Nephron (organoid): ENCODE measurements at regions not wholly inside any gene's neighbourhood (a gene's known extent, or its start where the extent isn't known, plus 50 kb on each side); places are given as distances from the start of the nearest gene placed in this dataset.
"Not testable (repeated sequence)": the region's sequence is repeated elsewhere in the genome, so short reads cannot be mapped to it uniquely, and the experiment has no call there.

Experiments
- H3K27ac Mint-ChIP-seq, 3 experiments: 2 replicates each; pipeline ENCODE4 v1.8.0; 2020; ENCODE audit warnings: mixed read lengths in 3 of 3, mild to moderate bottlenecking in 2 of 3, moderate library complexity in 1 of 3
- H3K27me3 Mint-ChIP-seq: 2 replicates; pipeline ENCODE4 v1.8.0; 2021; ENCODE audit warnings: low read depth, mild to moderate bottlenecking, moderate library complexity, mixed read lengths
- H3K36me3 Mint-ChIP-seq: 2 replicates; pipeline ENCODE4 v1.8.0; 2020; ENCODE audit warnings: low read depth, mixed read lengths
- H3K4me1 Mint-ChIP-seq: 2 replicates; pipeline ENCODE4 v1.8.0; 2020; ENCODE audit warnings: mixed read lengths
- H3K4me3 Mint-ChIP-seq, 3 experiments: 2 replicates each; pipeline ENCODE4 v1.8.0; 2020; ENCODE audit warnings: mild to moderate bottlenecking in 3 of 3, mixed read lengths in 3 of 3, moderate library complexity in 2 of 3
- H3K9me3 Mint-ChIP-seq: 2 replicates; pipeline ENCODE4 v1.8.0; 2020; ENCODE audit warnings: mixed read lengths
- CTCF ChIP-seq, 3 experiments: fragments of 200-600 bp; sonication (generic); IDR thresholded peaks; one replicate each; pipeline ENCODE4 v1.5.0; 2021; ENCODE audit warnings: antibody characterized with exemption in 3 of 3; ENCODE audit not compliant: unreplicated experiment in 3 of 3

DNA sequence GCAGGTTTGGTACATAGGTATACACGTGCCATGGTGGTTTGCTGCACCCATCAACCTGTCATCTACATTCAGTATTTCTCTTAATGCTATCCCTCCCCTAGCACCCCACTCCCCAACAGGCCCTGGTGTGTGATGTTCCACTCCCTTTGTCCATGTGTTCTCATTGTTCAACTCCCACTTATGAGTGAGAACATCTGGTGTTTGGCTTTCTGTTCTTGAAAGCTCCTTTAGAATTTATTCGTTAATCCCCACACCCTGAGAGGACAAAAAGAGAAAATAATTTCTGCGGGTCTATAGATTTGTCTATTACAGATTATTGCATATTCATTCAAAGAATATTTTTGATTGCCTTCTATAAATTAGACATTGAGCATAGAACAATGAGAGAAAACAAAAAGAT, 455.5 kb downstream of the PLPP3 start:
- peaks cover 51% of the 10 kb centered on the region for H3K9me3 Mint-ChIP-seq
- peak overlapping the region; percentile 36 to 48 (median 40) for H3K27ac Mint-ChIP-seq

GRCh38 chr1:56123421-56123820, 455.9 kb downstream of the PLPP3 start:
- Mint-ChIP-seq H3K4me3 (no peak overlapping the region), H3K9me3 (peaks cover 47% of the 10 kb centered on the region), H3K4me1 (no peaks in the 10 kb centered on the region), H3K27me3 (no peaks in the 10 kb centered on the region), H3K27ac (peak overlapping the region in 2 of 3 experiments; percentile 36 to 48), H3K36me3 (peaks cover 9% of the 10 kb centered on the region)
- no peak for TF ChIP-seq CTCF (IDR thresholded peaks at IDR 0.05; ENCODE audit: unreplicated experiment in 3 of 3)

More for the DNA sequence above, 455.5 kb downstream of the PLPP3 start:
- Mint-ChIP-seq H3K27me3 (no peaks in the 10 kb centered on the region), H3K36me3 (peaks cover 9% of the 10 kb centered on the region), H3K4me3 (no peak overlapping the region), H3K4me1 (no peaks in the 10 kb centered on the region)
- no peak for TF ChIP-seq CTCF (IDR thresholded peaks at IDR 0.05; ENCODE audit: unreplicated experiment in 3 of 3)

DNA sequence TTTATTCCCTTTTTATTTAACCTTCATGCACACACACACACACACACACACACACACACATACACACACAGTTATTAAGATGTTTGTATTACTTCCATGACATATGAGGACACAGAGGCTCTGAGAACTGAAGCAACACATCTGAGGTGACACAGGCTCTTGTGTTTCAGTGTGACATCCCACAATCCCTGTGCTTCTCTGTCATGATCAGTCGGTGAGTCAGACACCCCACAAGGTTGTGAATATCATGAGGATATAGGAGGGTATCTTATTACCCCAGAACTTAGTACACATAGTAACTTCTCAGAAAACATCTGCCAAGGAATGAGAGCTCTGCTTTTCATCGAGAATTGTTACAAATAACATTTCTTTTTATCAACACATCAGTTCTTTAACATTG, 459.3 kb downstream of the PLPP3 start:
- Mint-ChIP-seq H3K4me3 (no peak overlapping the region), H3K27ac (no peak overlapping the region), H3K4me1 (no peaks in the 10 kb centered on the region), H3K9me3 (peaks cover 29% of the 10 kb centered on the region), H3K27me3 (no peaks in the 10 kb centered on the region), H3K36me3 (peaks cover 9% of the 10 kb centered on the region)
- no peak for TF ChIP-seq CTCF (IDR thresholded peaks at IDR 0.05; ENCODE audit: unreplicated experiment in 3 of 3)

- not testable (repeated sequence) for H3K27me3 Mint-ChIP-seq, H3K27ac Mint-ChIP-seq, H3K4me3 Mint-ChIP-seq, H3K4me1 Mint-ChIP-seq, H3K36me3 Mint-ChIP-seq
- peaks cover 29% of the 10 kb centered on the region for H3K9me3 Mint-ChIP-seq
Observed at GRCh38 chr1:56118676-56119075, 460.7 kb downstream of the PLPP3 start.

- Mint-ChIP-seq H3K27me3 (no peaks in the 10 kb centered on the region), H3K4me1 (no peaks in the 10 kb centered on the region), H3K27ac (no peak overlapping the region), H3K36me3 (peaks cover 9% of the 10 kb centered on the region), H3K9me3 (peaks cover 20% of the 10 kb centered on the region), H3K4me3 (no peak overlapping the region)
- no peak for TF ChIP-seq CTCF (IDR thresholded peaks at IDR 0.05; ENCODE audit: unreplicated experiment in 3 of 3)
Observed at GRCh38 chr1:56115701-56116100, 463.7 kb downstream of the PLPP3 start.

GRCh38 chr1:56113679-56114078, 465.7 kb downstream of the PLPP3 start:
- no peak overlapping the region for H3K27ac Mint-ChIP-seq
- H3K9me3 Mint-ChIP-seq: peaks cover 21% of the 10 kb centered on the region
- TF ChIP-seq CTCF (IDR thresholded peaks at IDR 0.05; ENCODE audit: unreplicated experiment in 3 of 3): no peak
- H3K4me1 Mint-ChIP-seq: no peaks in the 10 kb centered on the region
- H3K36me3 Mint-ChIP-seq: peaks cover 11% of the 10 kb centered on the region
- no peaks in the 10 kb centered on the region for H3K27me3 Mint-ChIP-seq
- H3K4me3 Mint-ChIP-seq: no peak overlapping the region
